IPS-15b (cell line): ENCODE measurements at regions not wholly inside any gene's neighbourhood (a gene's known extent, or its start where the extent isn't known, plus 50 kb on each side); places are given as distances from the start of the nearest gene placed in this dataset.
"Not testable (repeated sequence)": the region's sequence is repeated elsewhere in the genome, so short reads cannot be mapped to it uniquely, and the experiment has no call there.

ENCODE experiments used
- H3K27me3 ChIP-seq: one replicate; pipeline ENCODE4 v1.6.1; 2013; ENCODE audit warnings: low read length; ENCODE audit not compliant: control insufficient read depth, insufficient read depth
- H3K36me3 ChIP-seq: one replicate; pipeline ENCODE4 v1.6.1; 2013; ENCODE audit warnings: low read length; ENCODE audit not compliant: control insufficient read depth, insufficient read depth
- H3K4me1 ChIP-seq: one replicate; pipeline ENCODE4 v1.6.1; 2013; ENCODE audit warnings: mild to moderate bottlenecking, low read length; ENCODE audit not compliant: control insufficient read depth, insufficient read depth
- H3K4me3 ChIP-seq: one replicate; pipeline ENCODE4 v1.5.1; 2013; ENCODE audit warnings: low read depth, low read length
- H3K9ac ChIP-seq: one replicate; pipeline ENCODE4 v1.6.1; 2013; ENCODE audit warnings: low read depth, mild to moderate bottlenecking, low read length
- H3K9me3 ChIP-seq: one replicate; pipeline ENCODE4 v1.6.1; 2013; ENCODE audit warnings: mild to moderate bottlenecking, low read length; ENCODE audit not compliant: control insufficient read depth, insufficient read depth

GRCh38 chr4:20078644-20079043 is 173.1 kb upstream of the SLIT2 start:
- Histone ChIP-seq H3K9ac (no peak overlapping the region), H3K36me3 (no peaks in the 10 kb centered on the region), H3K27me3 (no peaks in the 10 kb centered on the region), H3K4me3 (no peak overlapping the region), H3K9me3 (no peaks in the 10 kb centered on the region), H3K4me1 (no peaks in the 10 kb centered on the region)

DNA sequence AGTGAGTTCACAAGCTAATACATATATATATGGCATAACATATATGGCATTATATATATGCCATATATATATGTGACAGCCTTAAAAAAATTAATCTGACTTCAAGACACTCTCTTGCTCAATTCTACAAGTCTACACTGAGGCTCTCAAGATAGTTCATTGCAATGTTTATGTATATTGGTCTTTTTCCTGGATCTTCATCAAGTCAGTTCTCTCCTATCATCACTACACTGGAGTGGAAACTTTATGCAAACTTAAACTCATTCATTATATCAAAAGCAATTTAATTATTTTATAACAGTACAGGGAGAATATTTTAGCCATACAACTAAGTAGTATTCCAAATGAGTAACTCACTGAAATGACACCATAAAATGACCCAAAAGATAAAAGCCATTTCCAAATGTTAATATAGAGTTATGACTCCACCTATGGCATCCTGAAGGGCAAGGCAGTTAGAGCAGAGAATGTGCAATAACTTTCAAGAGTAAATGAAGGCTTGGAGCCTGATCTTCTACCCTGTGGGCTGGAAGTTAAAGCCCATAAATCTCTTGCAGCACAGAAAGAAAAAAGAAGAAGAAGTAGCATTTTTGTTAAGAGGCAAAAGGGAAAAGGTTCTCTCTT is 176.3 kb upstream of the SLIT2 start:
- Histone ChIP-seq H3K27me3 (no peaks in the 10 kb centered on the region), H3K4me1 (no peaks in the 10 kb centered on the region), H3K36me3 (no peaks in the 10 kb centered on the region), H3K4me3 (no peak overlapping the region), H3K9me3 (no peaks in the 10 kb centered on the region), H3K9ac (no peak overlapping the region)

- no peaks in the 10 kb centered on the region for H3K9me3 ChIP-seq
- no peak overlapping the region for H3K4me3 ChIP-seq
- no peaks in the 10 kb centered on the region for H3K4me1 ChIP-seq
- no peaks in the 10 kb centered on the region for H3K27me3 ChIP-seq
- no peak overlapping the region for H3K9ac ChIP-seq
- H3K36me3 ChIP-seq, result no peaks in the 10 kb centered on the region
These were observed 177.3 kb upstream of the SLIT2 start for GRCh38 chr4:20074450-20074849.

- H3K36me3 ChIP-seq, result no peaks in the 10 kb centered on the region
- H3K27me3 ChIP-seq, result no peaks in the 10 kb centered on the region
- H3K9ac ChIP-seq, result no peak overlapping the region
- no peaks in the 10 kb centered on the region for H3K9me3 ChIP-seq
- no peak overlapping the region for H3K4me3 ChIP-seq
- H3K4me1 ChIP-seq, result no peaks in the 10 kb centered on the region
These were observed 185.8 kb upstream of the SLIT2 start for GRCh38 chr4:20065952-20066351.

DNA sequence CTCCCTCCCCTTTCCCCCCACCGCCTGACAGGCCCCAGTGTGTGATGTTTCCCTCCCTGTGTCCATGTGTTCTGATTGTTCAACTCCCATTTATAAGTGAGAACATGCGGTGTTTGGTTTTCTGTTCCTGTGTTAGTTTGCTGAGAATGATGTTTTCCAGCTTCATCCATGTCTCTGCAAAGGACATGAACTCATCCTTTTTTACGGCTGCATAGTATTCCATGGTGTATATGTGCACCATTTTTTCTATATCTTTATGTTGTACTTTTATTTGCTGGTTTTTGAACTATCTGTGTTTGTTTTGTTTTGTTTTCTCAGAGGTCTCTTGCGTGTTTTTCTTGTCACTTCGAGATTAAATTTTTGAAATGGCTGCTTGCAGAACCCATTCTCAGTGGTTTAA is 188.8 kb upstream of the SLIT2 start:
- not testable (repeated sequence) for H3K4me1 ChIP-seq, H3K9ac ChIP-seq, H3K27me3 ChIP-seq, H3K36me3 ChIP-seq, H3K4me3 ChIP-seq, H3K9me3 ChIP-seq

DNA sequence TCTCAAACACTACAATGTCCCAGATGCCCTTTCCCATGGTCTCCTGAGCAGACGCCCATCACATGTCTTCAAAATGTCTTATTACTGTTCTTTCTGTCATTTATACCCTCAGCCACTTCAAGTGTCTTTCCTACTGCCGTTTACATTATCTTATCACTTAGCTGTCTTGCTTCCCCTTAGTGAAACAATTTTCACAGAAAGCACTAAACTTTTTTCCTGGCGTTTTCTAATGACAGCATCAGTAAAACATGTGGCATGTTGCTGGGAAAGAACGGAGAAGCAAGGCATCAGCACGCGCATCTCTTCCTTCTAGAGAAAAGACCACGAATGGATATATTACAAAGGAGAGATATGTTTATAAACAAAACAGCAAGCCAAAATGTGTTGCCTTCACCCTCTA is 189.7 kb upstream of the SLIT2 start:
- H3K36me3 ChIP-seq, result no peaks in the 10 kb centered on the region
- H3K4me1 ChIP-seq, result no peaks in the 10 kb centered on the region
- H3K9ac ChIP-seq, result no peak overlapping the region
- H3K9me3 ChIP-seq, result no peaks in the 10 kb centered on the region
- H3K4me3 ChIP-seq, result no peak overlapping the region
- no peaks in the 10 kb centered on the region for H3K27me3 ChIP-seq

GRCh38 chr4:20050768-20051167 is 200.9 kb upstream of the SLIT2 start:
- no peak overlapping the region for H3K9ac ChIP-seq
- no peaks in the 10 kb centered on the region for H3K9me3 ChIP-seq
- no peaks in the 10 kb centered on the region for H3K4me1 ChIP-seq
- H3K36me3 ChIP-seq, result no peaks in the 10 kb centered on the region
- no peak overlapping the region for H3K4me3 ChIP-seq
- no peaks in the 10 kb centered on the region for H3K27me3 ChIP-seq

- Histone ChIP-seq H3K4me1 (no peaks in the 10 kb centered on the region), H3K36me3 (no peaks in the 10 kb centered on the region), H3K4me3 (no peak overlapping the region), H3K9me3 (no peaks in the 10 kb centered on the region), H3K27me3 (no peaks in the 10 kb centered on the region), H3K9ac (no peak overlapping the region)
These were observed 201.8 kb upstream of the SLIT2 start for GRCh38 chr4:20049889-20050288.

DNA sequence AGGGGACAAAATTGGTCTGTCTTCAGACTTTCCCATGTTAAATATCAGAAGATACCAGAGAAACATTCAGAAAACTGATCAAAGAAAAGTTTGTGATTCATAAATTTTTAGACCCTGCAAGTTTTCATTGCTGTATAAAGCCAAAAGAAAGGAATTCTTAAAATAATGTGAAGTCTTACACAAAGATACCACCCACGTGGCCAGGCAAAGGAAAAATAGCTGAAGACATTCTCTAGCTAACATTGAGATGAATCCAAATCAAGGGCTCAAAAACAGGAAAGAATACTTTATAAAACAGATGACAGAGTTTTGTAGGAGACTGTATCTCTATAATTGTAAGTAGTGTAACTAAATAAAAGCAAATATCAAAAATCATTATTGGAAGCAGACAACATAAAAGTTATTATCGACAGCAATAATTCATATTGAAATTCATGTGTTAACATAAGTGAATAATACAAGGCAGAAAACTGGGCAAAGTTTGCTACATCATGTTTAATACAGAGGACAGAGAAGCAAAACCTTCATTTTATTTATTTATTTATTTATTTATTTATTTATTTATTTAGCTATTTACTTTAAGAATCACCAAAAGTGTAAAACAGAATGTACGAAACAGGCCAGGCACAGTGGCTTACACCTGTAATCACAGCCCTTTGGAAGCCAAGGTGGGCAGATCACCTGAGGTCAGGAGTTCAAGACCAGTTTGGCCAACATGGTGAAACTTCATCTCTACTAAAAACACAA is 204.6 kb upstream of the SLIT2 start:
- no peaks in the 10 kb centered on the region for H3K36me3 ChIP-seq
- H3K4me1 ChIP-seq, result peaks cover 4% of the 10 kb centered on the region
- no peak overlapping the region for H3K9ac ChIP-seq
- no peak overlapping the region for H3K4me3 ChIP-seq
- no peaks in the 10 kb centered on the region for H3K27me3 ChIP-seq
- no peaks in the 10 kb centered on the region for H3K9me3 ChIP-seq

DNA sequence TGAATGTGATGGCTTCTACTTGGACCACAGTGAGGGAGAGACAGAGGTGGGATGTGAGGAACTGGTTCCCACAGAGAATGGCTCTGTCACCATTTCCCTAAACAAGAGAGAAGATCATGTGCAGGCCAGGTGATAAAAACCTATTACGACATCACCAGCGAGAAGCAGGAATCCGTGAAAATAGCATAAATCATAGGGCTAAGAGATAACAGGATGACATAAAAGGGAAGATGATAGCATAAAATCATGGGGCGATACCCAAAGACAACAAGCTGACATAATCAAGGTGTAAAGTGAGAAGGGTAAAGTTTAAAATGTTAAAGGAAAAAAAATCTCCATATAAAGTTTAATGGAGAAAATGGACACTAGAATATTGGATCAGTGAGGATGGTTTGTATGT is 205.5 kb upstream of the SLIT2 start:
- H3K9me3 ChIP-seq, result no peaks in the 10 kb centered on the region
- H3K36me3 ChIP-seq, result no peaks in the 10 kb centered on the region
- no peak overlapping the region for H3K9ac ChIP-seq
- peaks cover 4% of the 10 kb centered on the region for H3K4me1 ChIP-seq
- H3K27me3 ChIP-seq, result no peaks in the 10 kb centered on the region
- no peak overlapping the region for H3K4me3 ChIP-seq

- no peaks in the 10 kb centered on the region for H3K27me3 ChIP-seq
- H3K4me3 ChIP-seq, result no peak overlapping the region
- H3K9me3 ChIP-seq, result no peaks in the 10 kb centered on the region
- H3K9ac ChIP-seq, result no peak overlapping the region
- H3K4me1 ChIP-seq, result peaks cover 4% of the 10 kb centered on the region
- H3K36me3 ChIP-seq, result no peaks in the 10 kb centered on the region
These were observed 206.7 kb upstream of the SLIT2 start for GRCh38 chr4:20044966-20045365.

DNA sequence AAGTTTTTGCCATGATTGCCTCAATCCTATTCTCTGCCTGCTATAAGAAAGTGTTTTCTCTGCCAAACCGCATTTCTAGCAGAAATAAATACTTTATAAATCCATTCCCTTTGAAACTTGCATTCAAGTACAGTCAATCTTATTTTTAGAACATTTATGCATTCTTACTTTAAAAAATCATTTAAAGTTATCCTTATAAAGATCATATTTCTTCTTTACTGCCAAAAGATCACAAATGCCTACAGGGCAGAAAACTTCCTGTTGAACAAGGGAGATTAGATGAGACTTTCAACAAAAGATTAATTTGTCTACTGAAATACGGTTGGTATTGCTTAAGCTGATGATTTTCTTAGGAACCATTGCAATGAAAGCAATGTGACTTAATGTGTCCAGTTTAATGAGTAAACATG is 207.2 kb upstream of the SLIT2 start:
- Histone ChIP-seq H3K9ac (no peak overlapping the region), H3K27me3 (no peaks in the 10 kb centered on the region), H3K4me1 (peaks cover 4% of the 10 kb centered on the region), H3K36me3 (no peaks in the 10 kb centered on the region), H3K4me3 (no peak overlapping the region), H3K9me3 (no peaks in the 10 kb centered on the region)
